Stimulated activated naive CD4-positive, alpha-beta T cell (primary cell): ENCODE measurements at regions not wholly inside any gene's neighbourhood (a gene's known extent, or its start where the extent isn't known, plus 50 kb on each side); places are given as distances from the start of the nearest gene placed in this dataset.

Experiments used
- DNase-seq, 6 experiments: peaks; one replicate each; lab custom pipeline; 2025; lab: John Stamatoyannopoulos, UW

GRCh38 chr11:69931060-69931910 lies 112.1 kb upstream of the FGF3 start:
- DNase-seq: no peak

GRCh38 chr11:69931994-69932910 lies 113.0 kb upstream of the FGF3 start:
- DNase-seq: no peak

GRCh38 chr11:69934861-69935494 lies 115.8 kb upstream of the FGF3 start:
- DNase-seq: no peak

GRCh38 chr11:69935941-69936505 lies 116.8 kb upstream of the FGF3 start:
- no peak for DNase-seq

GRCh38 chr11:69936771-69937170 lies 117.6 kb upstream of the FGF3 start:
- no peak for DNase-seq

- DNase-seq: no peak
Observed at GRCh38 chr11:69938206-69938605, 119.0 kb upstream of the FGF3 start.

- DNase-seq: no peak
Observed at GRCh38 chr11:69939551-69940245, 120.5 kb upstream of the FGF3 start.

- no peak for DNase-seq
Observed at GRCh38 chr11:69940246-69940610, 121.0 kb upstream of the FGF3 start.

GRCh38 chr11:69941546-69942332 lies 122.5 kb upstream of the FGF3 start:
- DNase-seq: no peak

- no peak for DNase-seq
Observed at GRCh38 chr11:69942333-69942820, 123.2 kb upstream of the FGF3 start.

- DNase-seq: no peak
Observed at GRCh38 chr11:69943066-69943465, 123.8 kb upstream of the FGF3 start.

- no peak for DNase-seq
Observed at GRCh38 chr11:69943506-69943905, 124.3 kb upstream of the FGF3 start.

- no peak for DNase-seq
Observed at GRCh38 chr11:69944146-69944795, 125.1 kb upstream of the FGF3 start.

GRCh38 chr11:69945157-69945556 lies 125.9 kb upstream of the FGF3 start:
- DNase-seq: no peak

GRCh38 chr11:69947059-69947792 lies 128.0 kb upstream of the FGF3 start:
- no peak for DNase-seq

GRCh38 chr11:69947793-69948255 lies 128.6 kb upstream of the FGF3 start:
- DNase-seq: no peak

- no peak for DNase-seq
Observed at GRCh38 chr11:69948256-69949141, 129.3 kb upstream of the FGF3 start.

GRCh38 chr11:69949327-69949726 lies 128.8 kb upstream of the ANO1 start:
- DNase-seq: no peak
